ENCODE measurements at regions not wholly inside any gene's neighbourhood (a gene's known extent, or its start where the extent isn't known, plus 50 kb on each side); places are given as distances from the start of the nearest gene placed in this dataset.

DNA sequence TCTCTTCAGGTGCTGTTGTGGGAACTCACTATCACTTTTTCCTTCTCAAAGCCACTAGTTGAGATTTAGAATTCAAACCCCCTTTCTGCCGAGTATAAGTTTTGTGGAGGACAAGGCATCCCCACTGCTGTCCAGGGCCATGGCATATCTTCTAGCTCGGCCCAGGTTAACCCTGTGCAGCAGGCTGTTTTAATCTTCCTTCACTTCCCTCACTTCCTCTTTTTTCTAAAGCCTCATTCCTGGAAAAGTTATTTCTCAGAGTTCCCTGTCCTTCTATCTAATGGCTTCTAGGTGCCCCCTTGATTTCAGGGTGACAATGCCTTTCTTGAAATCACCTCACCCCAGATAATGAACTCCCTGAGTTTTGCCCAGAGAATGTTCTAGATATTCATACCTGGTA lies 222.3 kb downstream of the SNX10 start:
- no peak for DNase-seq (ENCODE audit: low spot score)

DNA sequence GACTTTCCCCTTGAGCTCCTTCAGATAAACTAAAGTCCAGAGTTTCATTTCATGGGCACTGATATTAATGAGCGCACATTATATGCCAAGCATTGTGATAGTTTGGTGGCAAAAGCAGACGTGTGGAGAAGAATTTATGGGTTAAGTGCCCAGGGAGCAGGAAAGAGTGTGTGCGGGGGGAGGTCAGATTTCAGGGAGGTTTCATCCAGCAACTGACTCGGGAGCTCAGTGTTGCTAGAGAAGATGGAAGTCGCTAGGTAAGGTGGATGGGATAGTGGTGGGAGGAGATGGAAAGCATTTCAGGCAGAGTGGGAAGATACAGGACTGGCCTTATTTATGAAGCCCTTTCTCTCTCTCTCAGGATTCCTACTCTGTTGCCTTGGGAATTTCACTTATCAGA lies 223.0 kb downstream of the SNX10 start:
- no peak for DNase-seq (ENCODE audit: low spot score)

DNA sequence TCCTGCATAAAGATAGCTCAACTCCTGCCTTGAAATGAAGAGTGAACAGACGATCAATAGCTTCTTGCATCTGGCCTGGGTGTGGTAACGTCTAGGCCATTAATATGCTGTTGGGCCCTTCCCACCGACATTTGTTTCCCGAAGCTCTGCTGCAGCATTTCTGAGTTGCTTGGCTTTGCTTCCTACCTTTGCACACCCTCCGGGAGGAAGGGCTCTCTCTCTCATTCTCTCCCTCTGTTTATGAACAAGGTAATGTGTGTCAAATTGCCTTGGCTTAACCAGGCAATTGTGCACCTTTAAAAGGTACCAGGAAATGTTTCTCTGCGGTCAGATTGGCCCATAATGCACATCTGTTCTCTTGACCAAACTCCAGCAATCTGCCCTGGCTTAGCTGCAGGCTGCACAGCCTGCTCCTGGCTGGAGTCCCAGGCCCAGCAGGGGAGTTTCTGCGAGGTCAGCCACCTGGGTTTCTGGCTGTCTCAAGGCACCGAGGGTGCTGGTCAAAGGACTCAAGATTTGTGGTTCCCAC lies 223.7 kb downstream of the SNX10 start:
- DNase-seq (ENCODE audit: low spot score): no peak

DNA sequence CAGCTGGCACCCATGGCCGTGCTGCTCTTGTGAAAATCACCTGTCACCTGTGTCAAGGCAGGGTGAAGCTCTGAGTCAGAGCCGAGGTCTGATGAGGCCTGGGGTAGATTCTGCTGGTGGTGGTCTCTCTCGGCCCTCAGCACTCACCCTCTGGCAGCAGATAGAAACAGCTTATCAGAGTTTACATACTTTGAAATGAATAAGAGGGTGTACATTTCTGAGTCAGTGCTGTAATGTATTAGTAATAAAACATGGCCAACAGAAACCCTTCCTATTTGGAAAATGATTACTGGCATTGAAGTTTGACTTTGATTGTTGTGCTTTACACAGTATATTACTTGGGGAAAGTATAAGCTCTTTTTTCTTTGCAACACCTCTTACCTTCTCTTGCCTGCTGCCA lies 228.8 kb downstream of the SNX10 start:
- no peak for DNase-seq (ENCODE audit: low spot score)

DNA sequence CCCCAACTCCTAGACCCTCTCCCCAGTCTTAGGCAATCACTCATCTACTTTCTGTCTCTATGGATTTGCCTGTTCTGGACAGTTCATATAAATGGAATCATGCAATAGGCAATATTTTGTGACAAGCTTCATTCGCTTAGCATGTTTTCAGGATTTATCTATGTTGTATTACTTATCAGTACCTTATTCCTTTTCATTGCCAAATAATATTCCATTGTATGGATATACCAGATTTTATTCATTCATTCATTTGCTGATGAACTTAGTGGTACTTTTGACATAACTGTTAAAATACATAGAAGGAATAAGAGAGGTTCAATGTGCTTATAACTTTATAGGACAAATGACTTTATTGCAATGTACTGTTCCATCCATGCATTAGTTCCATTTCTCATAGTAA lies 231.0 kb downstream of the SNX10 start:
- no peak for DNase-seq (ENCODE audit: low spot score)

DNA sequence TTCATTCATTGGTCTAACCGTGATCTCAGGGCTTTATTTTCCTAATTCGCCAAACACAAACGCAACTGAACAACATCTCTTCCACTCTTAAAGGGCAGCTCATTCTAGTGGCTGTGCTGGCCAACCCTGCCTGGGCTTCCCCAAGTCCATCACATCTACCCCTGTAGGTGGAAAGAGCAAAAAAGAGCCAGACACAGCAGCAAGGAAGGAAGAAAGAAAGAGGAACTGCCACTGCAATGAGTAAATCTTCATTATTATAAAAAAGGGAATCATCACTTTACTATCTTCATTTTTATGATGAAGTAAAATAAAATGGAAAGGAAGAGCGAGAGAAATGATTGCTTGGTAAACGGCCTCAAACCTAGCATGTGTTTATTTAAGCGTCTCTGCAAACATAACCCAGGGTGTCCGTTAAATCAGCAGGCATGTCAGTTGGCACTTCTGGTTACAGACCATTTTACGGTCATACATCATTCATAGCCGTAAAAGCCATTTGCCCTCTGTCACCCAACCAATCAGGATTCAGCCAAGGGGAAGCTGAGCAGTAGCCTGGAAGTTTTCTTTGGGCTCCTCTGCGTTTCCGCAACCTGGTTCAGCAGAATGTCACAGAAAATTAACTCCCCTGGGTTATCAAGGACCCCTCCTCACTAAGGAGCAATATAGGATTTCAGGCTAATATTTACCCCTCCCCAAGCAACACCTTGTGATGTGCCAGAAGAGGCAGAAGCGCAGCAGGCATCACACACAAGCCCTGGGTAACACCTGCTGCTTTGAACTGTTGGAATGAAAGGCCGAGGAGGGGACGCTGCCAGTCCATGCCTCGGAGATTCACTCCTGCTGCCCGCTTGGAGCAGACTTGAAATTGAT lies 234.0 kb downstream of the SNX10 start:
- no peak for DNase-seq (ENCODE audit: low spot score)

DNA sequence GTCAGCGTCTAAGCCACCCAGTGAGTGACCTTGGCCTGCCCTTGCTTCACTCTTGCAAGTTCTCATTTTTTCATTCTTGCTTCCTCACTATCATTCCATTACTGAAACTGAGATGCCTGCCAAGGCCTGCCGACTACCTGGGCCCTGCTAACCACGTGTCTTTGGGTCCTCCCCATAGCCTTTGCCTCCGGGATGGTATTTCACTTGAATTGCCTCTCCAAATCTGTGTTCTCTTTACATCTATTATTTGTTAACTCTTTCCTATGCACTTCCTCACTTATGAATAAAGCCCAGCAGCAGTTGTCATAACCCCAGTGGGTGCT lies 234.6 kb downstream of the SNX10 start:
- no peak for DNase-seq (ENCODE audit: low spot score)

DNA sequence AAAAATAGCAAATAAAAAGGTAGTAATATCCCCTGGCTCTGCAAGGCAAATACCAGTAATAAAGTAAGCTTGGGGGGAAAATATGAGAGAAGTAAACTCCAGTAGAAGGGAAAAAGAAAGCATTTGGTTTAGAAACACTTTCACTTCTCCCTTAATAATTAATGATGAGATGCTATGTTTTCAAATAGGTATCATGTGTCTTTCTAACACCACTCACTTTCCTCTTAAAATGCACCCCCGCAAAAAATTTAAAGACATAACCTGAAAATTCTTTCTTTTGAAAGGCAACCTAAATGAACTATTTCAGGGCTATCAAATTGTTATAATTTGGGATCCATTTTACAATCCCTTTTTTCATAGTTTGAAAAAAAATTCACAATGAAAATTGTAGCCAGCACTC lies 240.3 kb downstream of the SNX10 start:
- DNase-seq (ENCODE audit: low spot score): no peak

DNA sequence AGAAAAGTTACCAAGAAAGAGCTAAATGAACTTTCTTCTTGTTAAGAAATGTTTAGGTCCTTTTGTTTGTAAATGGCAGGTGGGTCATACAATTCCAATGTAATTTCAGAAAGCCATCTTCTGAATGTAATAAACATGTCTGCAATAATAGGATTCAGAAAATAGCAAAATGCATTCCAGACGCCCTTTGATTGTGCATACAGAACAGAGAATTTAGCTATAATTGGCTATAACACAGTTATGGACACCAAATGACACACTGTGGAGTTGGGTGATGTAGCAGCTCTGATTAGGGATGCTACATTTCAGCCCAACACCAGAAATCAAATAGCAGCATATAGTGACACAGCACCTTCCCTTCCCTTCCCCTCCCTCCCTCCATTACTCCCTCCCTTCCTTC lies 240.8 kb downstream of the SNX10 start:
- no peak for DNase-seq (ENCODE audit: low spot score)

DNA sequence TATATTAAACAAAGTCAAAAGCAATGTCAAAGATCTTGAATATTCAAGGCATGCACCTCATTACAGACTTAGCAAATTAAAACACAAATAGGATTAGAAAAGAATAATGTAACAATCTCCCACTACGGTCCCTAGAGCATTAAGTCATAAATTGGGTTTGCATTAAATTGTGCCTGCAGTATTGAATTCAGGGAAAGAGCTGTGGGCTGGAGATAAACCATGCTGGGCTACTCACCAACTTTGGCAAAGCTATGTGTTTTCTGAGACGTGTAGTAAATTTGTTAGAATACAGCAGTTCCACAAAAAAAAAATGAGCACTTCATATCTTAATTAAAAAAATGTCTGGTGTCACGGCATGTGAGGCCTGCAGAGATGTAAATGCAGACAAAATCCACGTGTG lies 241.6 kb downstream of the SNX10 start:
- DNase-seq (ENCODE audit: low spot score): no peak

DNA sequence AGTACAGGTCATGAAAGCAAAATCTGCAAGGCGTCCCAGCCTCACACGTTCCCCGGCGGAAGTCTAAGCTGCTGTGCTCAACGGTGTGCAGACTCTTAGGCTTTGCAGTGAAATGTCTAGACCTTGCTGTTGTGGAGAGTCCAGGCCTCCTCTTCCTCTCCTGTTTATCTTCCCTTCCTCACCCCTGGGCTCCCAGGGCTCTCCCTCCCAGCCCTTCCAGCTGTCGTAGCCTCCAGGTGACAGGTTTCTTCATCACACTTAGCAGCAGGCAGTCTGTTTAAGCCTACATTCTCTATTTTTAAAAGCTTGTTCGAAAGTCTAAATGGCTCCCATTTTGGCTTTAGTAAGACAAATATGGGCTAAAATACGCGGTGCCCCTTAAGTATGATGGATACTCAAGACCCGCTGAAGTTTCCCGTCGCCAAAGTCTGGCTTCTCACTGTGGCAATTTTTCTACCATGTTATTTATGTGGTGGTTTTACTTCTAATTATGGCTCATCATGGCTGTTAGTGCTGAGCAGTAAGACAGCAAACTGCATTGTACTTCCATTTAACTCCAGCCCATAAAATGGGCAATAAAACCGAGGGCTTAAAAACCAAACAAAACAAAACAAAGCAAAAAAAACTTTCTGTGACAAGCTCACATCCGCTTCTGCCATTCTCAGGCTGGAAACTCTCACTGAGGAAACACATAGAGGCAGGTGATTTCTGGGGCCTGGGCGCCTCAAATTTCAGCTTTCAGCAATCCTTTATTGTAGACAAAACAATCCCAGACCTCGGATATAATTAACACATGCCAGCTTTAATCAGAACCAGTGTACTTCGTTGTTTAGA lies 243.2 kb downstream of the SNX10 start:
- no peak for DNase-seq (ENCODE audit: low spot score)

DNA sequence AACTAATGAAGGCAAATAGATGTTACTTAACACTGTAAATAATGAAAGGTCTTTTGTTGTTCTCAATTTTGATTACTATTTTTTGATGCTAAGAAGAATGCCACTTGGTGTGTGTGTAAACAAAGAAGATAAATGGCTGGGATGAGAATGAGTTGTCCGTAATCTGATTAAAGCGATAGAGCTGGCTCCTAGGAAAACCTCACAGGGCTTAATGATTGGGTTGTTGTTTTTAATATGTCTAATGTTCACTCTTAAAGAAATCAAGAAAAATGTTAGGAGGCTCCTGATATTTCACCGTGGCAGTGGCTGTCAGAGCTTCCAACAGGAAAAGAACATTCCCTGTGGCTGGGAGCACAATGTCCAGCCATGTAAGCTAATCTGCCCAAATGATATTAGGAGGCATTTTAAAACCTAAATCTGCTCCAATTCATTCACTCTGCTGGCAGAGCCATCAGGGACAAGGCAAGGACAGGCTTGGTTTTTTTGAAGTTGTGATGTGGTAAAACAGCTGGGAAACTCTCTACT lies 243.9 kb downstream of the SNX10 start:
- DNase-seq (ENCODE audit: low spot score): no peak

DNA sequence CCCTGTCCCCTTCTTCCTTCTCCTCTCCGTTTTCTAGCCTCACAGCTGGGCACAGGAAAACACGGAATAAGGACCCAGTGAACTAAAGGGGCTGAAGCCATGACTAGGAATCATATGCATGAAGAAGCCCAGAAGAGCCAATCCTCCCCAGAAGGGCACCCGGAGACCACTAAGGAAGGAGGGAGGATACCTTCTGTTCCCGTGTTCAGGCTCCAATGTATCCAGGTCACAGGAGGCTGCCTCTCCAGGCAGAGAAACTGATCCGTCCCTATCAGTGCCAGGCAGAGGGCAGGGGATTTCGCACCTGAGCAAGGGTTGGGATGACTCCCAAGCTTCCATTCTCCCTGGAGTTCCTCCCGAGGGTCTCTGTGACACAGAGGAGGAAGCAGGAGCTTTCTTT lies 246.6 kb downstream of the SNX10 start:
- no peak for DNase-seq (ENCODE audit: low spot score)

DNA sequence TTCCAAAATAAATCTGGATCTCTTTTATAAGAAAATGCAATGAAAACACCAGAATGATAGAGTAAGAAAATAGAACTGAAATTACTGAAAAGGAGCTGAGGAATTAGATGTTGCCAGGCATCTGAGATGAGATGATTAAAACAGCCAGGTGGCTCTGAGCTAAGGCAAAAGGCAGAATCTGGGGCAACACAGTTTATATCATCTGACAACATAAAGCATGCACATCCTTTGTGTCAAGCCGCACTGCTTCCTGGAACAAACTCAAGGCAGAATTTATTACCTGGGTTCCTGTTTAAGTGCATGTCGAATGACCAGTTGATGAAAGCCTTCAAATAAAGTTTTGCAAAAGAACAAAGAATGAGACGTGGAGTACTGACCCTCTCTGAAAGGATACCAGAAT lies 247.0 kb downstream of the SNX10 start:
- no peak for DNase-seq (ENCODE audit: low spot score)

DNA sequence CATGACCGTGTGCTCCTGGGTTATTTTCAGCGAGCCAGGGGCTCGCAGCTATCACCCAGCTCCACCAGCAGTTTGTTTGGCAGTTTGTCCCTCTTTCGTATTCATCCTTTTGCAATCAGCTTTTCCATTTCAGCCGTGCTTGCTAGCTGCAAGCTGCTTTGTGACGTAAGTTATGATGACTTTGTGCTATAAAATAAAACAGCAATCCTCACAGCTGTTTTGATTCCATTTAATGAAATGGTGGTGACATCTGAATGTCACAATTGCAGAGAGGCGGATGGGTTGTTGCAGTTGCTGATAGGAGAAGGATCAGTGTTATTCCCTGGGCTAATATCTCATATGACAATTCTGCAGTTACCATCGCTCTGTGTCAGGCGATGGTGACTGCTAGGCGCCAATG lies 251.7 kb downstream of the SNX10 start:
- no peak for DNase-seq (ENCODE audit: low spot score)

DNA sequence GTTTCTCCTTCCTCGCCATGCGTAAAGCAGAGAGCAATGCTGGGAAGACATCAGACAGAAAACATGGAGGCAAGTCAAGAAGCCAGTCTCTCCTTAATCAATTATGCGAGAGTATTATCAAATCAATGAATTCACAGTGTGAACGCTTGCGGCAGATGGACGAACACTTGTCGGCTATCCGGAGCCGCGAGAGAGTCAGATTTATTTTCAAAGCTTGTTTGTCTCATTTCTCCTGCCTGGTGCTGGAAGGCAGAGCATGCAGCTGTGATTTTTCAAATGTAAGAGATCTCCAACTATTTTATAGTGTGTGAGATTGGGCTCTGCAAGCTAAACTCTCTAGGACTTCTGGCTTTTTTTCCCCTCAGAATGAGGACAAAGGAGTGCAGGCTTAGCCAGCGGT lies 252.3 kb downstream of the SNX10 start:
- no peak for DNase-seq (ENCODE audit: low spot score)

DNA sequence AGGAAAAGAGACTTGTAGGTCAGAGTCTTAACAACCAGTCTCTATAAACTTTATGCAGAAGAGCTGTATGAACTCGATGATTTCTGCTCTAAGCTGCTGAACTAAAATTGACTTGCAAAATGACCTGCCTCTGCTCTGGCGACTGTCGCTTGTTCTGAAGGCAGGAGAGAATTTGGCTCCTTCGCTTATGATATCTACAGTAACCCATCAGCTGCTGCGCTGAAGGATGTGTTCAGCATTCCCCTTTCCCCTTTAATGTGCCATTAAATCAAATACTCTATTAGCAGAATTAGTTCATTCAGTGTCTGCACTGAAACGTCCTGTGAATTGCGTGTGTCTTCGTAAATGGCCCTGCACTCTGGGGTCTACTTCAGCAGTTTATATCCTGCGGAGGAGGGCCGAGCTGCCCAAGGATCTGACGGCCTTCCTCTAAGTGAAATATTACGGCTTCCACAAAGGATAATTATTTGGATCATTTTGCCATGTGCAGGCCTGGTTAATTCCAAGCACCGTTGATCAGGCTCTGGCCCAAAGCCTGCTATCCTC lies 254.9 kb downstream of the SNX10 start:
- no peak for DNase-seq (ENCODE audit: low spot score)

DNA sequence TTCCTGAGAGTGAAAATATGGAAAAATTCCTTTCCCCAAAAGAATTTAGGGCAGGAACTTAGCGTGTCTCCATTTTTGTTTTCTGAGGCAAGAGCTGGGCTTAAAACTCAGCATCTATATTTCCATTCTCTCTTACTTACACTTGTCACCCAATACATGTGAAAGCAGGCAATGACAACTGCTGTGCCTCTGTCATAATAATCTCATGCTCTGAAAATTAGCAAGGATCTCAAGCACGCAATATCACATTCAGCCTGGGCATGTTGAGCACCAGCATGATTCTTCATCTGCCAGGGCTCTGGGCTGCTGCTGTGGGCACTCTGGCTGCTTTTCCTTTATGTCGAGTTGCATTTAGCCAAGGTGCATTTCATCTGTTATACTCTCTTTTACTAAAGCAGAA lies 255.5 kb downstream of the SNX10 start:
- no peak for DNase-seq (ENCODE audit: low spot score)

DNA sequence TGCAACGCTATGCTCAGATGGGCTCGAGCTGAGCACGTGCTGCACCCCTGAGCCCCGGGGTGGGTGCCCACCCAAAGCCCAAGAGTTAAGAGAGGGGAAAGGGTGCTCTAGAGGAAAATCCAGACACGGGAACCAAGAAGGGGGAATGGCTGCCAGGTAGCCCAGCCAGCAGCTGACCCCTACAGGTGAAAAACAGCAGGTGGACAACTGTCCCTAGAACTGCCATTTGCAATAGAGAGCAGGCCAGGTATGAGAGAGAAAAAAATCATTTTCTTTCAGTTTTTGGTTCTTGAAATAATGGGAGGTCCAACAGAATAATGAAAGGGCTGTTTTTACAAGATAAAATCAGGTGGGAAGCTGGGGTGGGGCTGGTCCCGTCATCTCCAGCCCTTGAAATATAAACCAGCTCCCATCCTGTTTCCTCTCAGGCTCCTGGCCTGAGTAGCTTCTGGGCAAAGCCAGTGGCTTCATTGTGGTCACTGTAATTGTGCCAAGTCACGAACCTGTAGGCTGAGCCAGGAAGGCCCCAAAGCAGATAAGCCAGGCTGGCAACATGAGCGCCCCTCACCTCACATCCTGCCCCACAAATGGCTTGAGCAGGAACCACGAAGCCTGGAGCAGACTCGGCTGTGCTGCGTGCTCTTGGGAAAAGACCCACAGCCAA lies 257.8 kb downstream of the SNX10 start:
- no peak for DNase-seq (ENCODE audit: low spot score)

DNA sequence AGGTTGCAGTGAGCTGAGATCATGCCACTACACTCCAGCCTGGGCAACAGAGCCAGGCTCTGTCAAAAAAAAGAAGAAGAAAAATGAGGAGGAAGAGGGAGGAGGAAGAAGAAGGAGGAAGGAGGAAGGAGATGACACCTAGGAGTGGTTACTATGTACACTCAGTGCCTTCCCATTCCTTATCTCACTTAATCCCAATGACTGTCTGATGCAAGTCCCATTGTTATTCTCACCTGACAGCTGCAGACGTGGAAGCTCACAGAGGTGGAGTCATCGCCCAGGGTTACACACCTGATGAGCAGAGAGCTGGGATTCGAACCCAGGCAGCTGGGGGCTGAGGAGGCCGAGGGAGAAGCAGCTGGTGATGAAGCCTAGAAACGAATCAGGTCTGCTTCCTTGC lies 258.8 kb downstream of the SNX10 start:
- no peak for DNase-seq (ENCODE audit: low spot score)

DNA sequence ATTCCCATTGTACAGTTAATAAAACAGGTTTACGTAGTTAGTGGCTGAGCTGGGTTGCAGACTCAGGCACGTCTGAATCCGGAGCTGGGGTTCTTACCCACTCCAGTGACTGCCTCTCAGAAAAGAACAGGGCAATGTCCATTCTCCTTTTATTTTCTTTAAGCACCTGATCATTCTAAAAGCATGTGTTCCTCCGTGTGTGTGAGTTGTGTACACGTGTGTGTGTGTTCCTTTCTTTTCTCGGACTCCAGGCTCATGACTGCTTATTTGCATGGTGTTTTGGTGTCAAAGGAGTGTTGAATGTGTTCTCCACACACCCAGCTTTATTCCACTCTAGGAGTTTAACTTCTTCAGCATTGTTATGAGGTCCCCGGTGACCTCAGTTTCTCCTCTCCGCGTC lies 260.1 kb downstream of the SNX10 start:
- DNase-seq (ENCODE audit: low spot score): no peak

DNA sequence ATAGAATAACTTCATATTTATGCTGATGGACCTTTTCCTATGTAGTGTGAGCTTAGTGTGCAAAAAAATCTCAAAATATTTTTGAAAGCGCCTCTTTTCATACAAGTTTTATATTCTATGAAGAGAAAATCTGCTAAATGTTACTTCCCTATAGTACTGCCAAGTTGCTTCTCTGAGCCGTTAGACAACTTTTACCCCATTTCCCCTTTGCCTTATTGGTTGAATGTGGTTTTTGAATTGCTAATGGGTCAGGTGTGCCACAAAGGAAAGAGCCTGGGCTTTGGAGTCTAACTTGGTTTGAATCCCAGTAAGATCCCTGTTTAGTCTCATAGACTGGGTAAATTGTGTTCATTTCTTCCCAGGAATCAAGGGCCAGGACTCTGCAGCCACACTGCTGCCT lies 261.5 kb downstream of the SNX10 start:
- no peak for DNase-seq (ENCODE audit: low spot score)
